Keratinocyte (primary cell): ENCODE measurements at regions not wholly inside any gene's neighbourhood (a gene's known extent, or its start where the extent isn't known, plus 50 kb on each side); places are given as distances from the start of the nearest gene placed in this dataset.

ENCODE experiments used
- CTCF ChIP-seq, 3 experiments: IDR thresholded peaks in 1 of 3; conservative IDR thresholded peaks in 1 of 3; optimal IDR thresholded peaks in 1 of 3; 2 replicates in 2 of 3; 3 replicates in 1 of 3; pipeline versions ENCODE3 to v1.5.1; 2011; ENCODE audit warnings: low read length in 3 of 3, mild to moderate bottlenecking in 3 of 3, moderate library complexity in 2 of 3, control low read depth in 1 of 3, inconsistent platforms in 1 of 3; ENCODE audit not compliant: insufficient read depth in 2 of 3; ENCODE audit errors: extremely low read depth in 1 of 3
- EZH2 ChIP-seq: IDR thresholded peaks from one replicate; pipeline ENCODE4 v1.6.1; 2012; ENCODE audit warnings: inconsistent platforms, mild to moderate bottlenecking, low read length, moderate library complexity

GRCh38 chr9:12224449-12224848 lies 468.7 kb upstream of the TYRP1 start:
- TF ChIP-seq CTCF (optimal IDR thresholded peaks at IDR 0.05 in 1 of 3, IDR thresholded peaks at IDR 0.05 in 1 of 3, conservative IDR thresholded peaks at IDR 0.05 in 1 of 3; ENCODE audit: extremely low read depth in 1 of 3, insufficient read depth in 2 of 3, low read length in 3 of 3) (no peak), EZH2 (no peak)
